Tibial artery (tissue), 4 donors: ENCODE measurements at regions not wholly inside any gene's neighbourhood (a gene's known extent, or its start where the extent isn't known, plus 50 kb on each side); places are given as distances from the start of the nearest gene placed in this dataset.

Source experiments
- DNase-seq, 2 donors: peaks; one replicate each; pipeline ENCODE4 v3.0.0-alpha.2; 2019
- H3K27ac ChIP-seq, 2 donors: fragments of 200-600 bp; sonication (generic) in 1 of 2; 1 replicate in 1 of 2; 2 replicates in 1 of 2; pipeline ENCODE4 v1.5.1; 2018 to 2019; ENCODE audit warnings: mild to moderate bottlenecking in 1 of 2
- H3K27me3 ChIP-seq, 2 donors: fragments of 200-600 bp; sonication (generic) in 1 of 2; one replicate each; pipeline versions ENCODE4 v1.5.1 to v1.6.0; 2016 to 2019
- H3K36me3 ChIP-seq, 3 donors: fragments of 200-600 bp; sonication (generic) in 2 of 3; one replicate each; pipeline ENCODE4 v1.5.1; 2016 to 2019; ENCODE audit warnings: mild to moderate bottlenecking in 2 of 3
- H3K4me1 ChIP-seq, 4 donors: fragments of 200-600 bp; sonication (generic) in 2 of 4; 1 replicate in 3 of 4; 2 replicates in 1 of 4; pipeline ENCODE4 v1.5.1; 2016 to 2019
- H3K4me3 ChIP-seq, 2 donors: fragments of 200-600 bp; sonication (generic) in 1 of 2; 1 replicate in 1 of 2; 2 replicates in 1 of 2; pipeline ENCODE4 v1.5.1; 2018 to 2019; ENCODE audit warnings: mild to moderate bottlenecking in 2 of 2
- H3K9me3 ChIP-seq, 3 donors: fragments of 200-600 bp; sonication (generic) in 1 of 3; one replicate each; pipeline ENCODE4 v1.5.1; 2016 to 2019
- CTCF ChIP-seq, 2 experiments: fragments of 200-600 bp in 1 of 2; fragments of 450-650 bp in 1 of 2; IDR thresholded peaks; one replicate each; pipeline ENCODE4 v1.5.1; 2017 to 2019; ENCODE audit warnings: antibody characterized with exemption in 2 of 2, mild to moderate bottlenecking in 1 of 2, moderate library complexity in 1 of 2
- intact Hi-C: fragments of 100-400 bp; cut with DNase I; formaldehyde crosslinking; loops from one replicate; pipeline ENCODE4 v1.15.0; 2023; ENCODE audit warnings: low total_unique reads

- no peak overlapping the region for H3K27ac ChIP-seq
- H3K36me3 ChIP-seq, result no peaks in the 10 kb centered on the region
- H3K4me1 ChIP-seq, result no peaks in the 10 kb centered on the region
- H3K9me3 ChIP-seq, result peaks cover 2 to 6% (median 6%) of the 10 kb centered on the region in 3 donors
- no peak for TF ChIP-seq CTCF (IDR thresholded peaks at IDR 0.05)
- no peak for DNase-seq
- intact Hi-C loops, result no loop called here
- peaks cover 0 to 29% of the 10 kb centered on the region in 2 donors for H3K27me3 ChIP-seq
- no peak overlapping the region for H3K4me3 ChIP-seq
These were observed 151.8 kb downstream of the OLFM1 start for GRCh38 chr9:135239100-135239768.

GRCh38 chr9:135239769-135240141, 152.3 kb downstream of the OLFM1 start:
- intact Hi-C loops, result no loop called here
- Histone ChIP-seq H3K27me3 (peaks cover 0 to 34% of the 10 kb centered on the region in 2 donors), H3K4me3 (no peak overlapping the region), H3K9me3 (peaks cover 0 to 1% (median 1%) of the 10 kb centered on the region in 3 donors), H3K36me3 (no peaks in the 10 kb centered on the region), H3K27ac (no peak overlapping the region), H3K4me1 (peaks cover 0 to 2% (median 0%) of the 10 kb centered on the region in 4 donors)
- DNase-seq, result no peak
- TF ChIP-seq CTCF (IDR thresholded peaks at IDR 0.05), result no peak

GRCh38 chr9:135240222-135240621, 152.8 kb downstream of the OLFM1 start:
- Histone ChIP-seq H3K4me1 (peaks cover 0 to 3% (median 0%) of the 10 kb centered on the region in 4 donors), H3K36me3 (no peaks in the 10 kb centered on the region), H3K4me3 (no peak overlapping the region), H3K9me3 (no peaks in the 10 kb centered on the region), H3K27ac (no peak overlapping the region), H3K27me3 (peaks cover 0 to 38% of the 10 kb centered on the region in 2 donors)
- DNase-seq, result no peak
- intact Hi-C loops, result no loop called here
- TF ChIP-seq CTCF (IDR thresholded peaks at IDR 0.05), result no peak

GRCh38 chr9:135240871-135241311, 153.4 kb downstream of the OLFM1 start:
- Histone ChIP-seq H3K27me3 (peaks cover 0 to 45% of the 10 kb centered on the region in 2 donors), H3K4me1 (peaks cover 0 to 3% (median 0%) of the 10 kb centered on the region in 4 donors), H3K9me3 (no peaks in the 10 kb centered on the region), H3K4me3 (no peak overlapping the region), H3K36me3 (no peaks in the 10 kb centered on the region), H3K27ac (no peak overlapping the region)
- intact Hi-C loops, result no loop called here
- DNase-seq, result no peak
- no peak for TF ChIP-seq CTCF (IDR thresholded peaks at IDR 0.05)

- H3K4me1 ChIP-seq, result peaks cover 0 to 3% (median 0%) of the 10 kb centered on the region in 4 donors
- no peak for DNase-seq
- intact Hi-C loops, result no loop called here
- no peak for TF ChIP-seq CTCF (IDR thresholded peaks at IDR 0.05)
- no peak overlapping the region for H3K4me3 ChIP-seq
- no peaks in the 10 kb centered on the region for H3K9me3 ChIP-seq
- H3K27me3 ChIP-seq, result peaks cover 0 to 51% of the 10 kb centered on the region in 2 donors
- no peaks in the 10 kb centered on the region for H3K36me3 ChIP-seq
- no peak overlapping the region for H3K27ac ChIP-seq
These were observed 154.0 kb downstream of the OLFM1 start for GRCh38 chr9:135241381-135242048.
